Neural progenitor cell (in vitro differentiated cells): ENCODE measurements at regions not wholly inside any gene's neighbourhood (a gene's known extent, or its start where the extent isn't known, plus 50 kb on each side); places are given as distances from the start of the nearest gene placed in this dataset.

ENCODE experiments used
- DNase-seq: peaks from one replicate; pipeline ENCODE4 v3.0.0-alpha.2; 2016; ENCODE audit warnings: low spot score
- H2AFZ ChIP-seq: fragments of 200-600 bp; sonication (generic); replicated peaks from 2 replicates; pipeline ENCODE4 v1.6.1; 2016; ENCODE audit warnings: antibody characterized with exemption
- H3F3A ChIP-seq: fragments of 200-600 bp; sonication (generic); 2 replicates; pipeline ENCODE4 v1.6.1; 2016; ENCODE audit warnings: antibody characterized with exemption, low read depth
- H3K27ac ChIP-seq: fragments of 200-600 bp; sonication (generic); 2 replicates; pipeline ENCODE4 v1.5.1; 2016; ENCODE audit warnings: mild to moderate bottlenecking
- H3K27me3 ChIP-seq: fragments of 200-600 bp; sonication (generic); 2 replicates; pipeline ENCODE4 v1.6.1; 2016; ENCODE audit warnings: mild to moderate bottlenecking, moderate library complexity
- H3K36me3 ChIP-seq: fragments of 200-600 bp; sonication (generic); 2 replicates; pipeline ENCODE4 v1.5.1; 2016
- H3K4me1 ChIP-seq: fragments of 200-600 bp; sonication (generic); 2 replicates; pipeline ENCODE4 v1.6.1; 2016; ENCODE audit warnings: mixed run types
- H3K4me2 ChIP-seq: fragments of 200-600 bp; sonication (generic); 2 replicates; pipeline ENCODE4 v1.6.1; 2016
- H3K4me3 ChIP-seq: fragments of 200-600 bp; sonication (generic); 2 replicates; pipeline ENCODE4 v1.5.1; 2016
- H3K79me2 ChIP-seq: fragments of 200-600 bp; sonication (generic); 2 replicates; pipeline ENCODE4 v1.6.1; 2016; ENCODE audit warnings: low read depth
- H3K9ac ChIP-seq: fragments of 200-600 bp; sonication (generic); 2 replicates; pipeline ENCODE4 v1.6.1; 2016
- H3K9me3 ChIP-seq: fragments of 200-600 bp; sonication (generic); 2 replicates; pipeline ENCODE4 v1.5.1; 2016; ENCODE audit warnings: low read depth
- H4K20me1 ChIP-seq: fragments of 200-600 bp; sonication (generic); 2 replicates; pipeline ENCODE4 v1.6.1; 2016; ENCODE audit warnings: low read depth
- H3K27ac Mint-ChIP-seq: 3 replicates; pipeline ENCODE4 v1.8.0; 2021; ENCODE audit warnings: mixed read lengths
- H3K27me3 Mint-ChIP-seq: 2 replicates; pipeline ENCODE4 v1.8.0; 2022; ENCODE audit warnings: low read depth, mild to moderate bottlenecking, inconsistent platforms, moderate library complexity, mixed read lengths; ENCODE audit not compliant: insufficient read depth
- H3K36me3 Mint-ChIP-seq: 3 replicates; pipeline ENCODE4 v1.8.0; 2021; ENCODE audit warnings: mixed read lengths
- H3K4me1 Mint-ChIP-seq: 3 replicates; pipeline ENCODE4 v1.8.0; 2021; ENCODE audit warnings: mixed read lengths
- H3K4me3 Mint-ChIP-seq: 3 replicates; pipeline ENCODE4 v1.8.0; 2021; ENCODE audit warnings: mild to moderate bottlenecking, moderate library complexity, mixed read lengths
- H3K9me3 Mint-ChIP-seq: 3 replicates; pipeline ENCODE4 v1.8.0; 2020; ENCODE audit warnings: mixed read lengths
- CTCF ChIP-seq: fragments of 200-600 bp; sonication (generic); IDR thresholded peaks from 2 replicates; pipeline ENCODE4 v1.5.1; 2017; ENCODE audit warnings: antibody characterized with exemption, mild to moderate bottlenecking
- EZH2 ChIP-seq: fragments of 200-600 bp; sonication (generic); IDR thresholded peaks from 2 replicates; pipeline ENCODE4 v1.6.1; 2017; ENCODE audit warnings: antibody characterized with exemption, mild to moderate bottlenecking, moderate library complexity
- EZH2phosphoT487 ChIP-seq: fragments of 200-600 bp; sonication (generic); IDR thresholded peaks from 2 replicates; pipeline ENCODE4 v1.6.1; 2017; ENCODE audit warnings: antibody characterized with exemption

- H3K4me1 ChIP-seq = peaks cover 28% of the 10 kb centered on the region
- peak overlapping the region; percentile 23 for H3K27ac Mint-ChIP-seq
- H2AFZ ChIP-seq = no peak overlapping the region
- no peak overlapping the region for H3K9ac ChIP-seq
- no peak overlapping the region for H3K4me3 Mint-ChIP-seq
- peaks cover 11% of the 10 kb centered on the region for H3K27me3 Mint-ChIP-seq
- H3K4me2 ChIP-seq = no peak overlapping the region
- no peaks in the 10 kb centered on the region for H3K9me3 ChIP-seq
- H3K36me3 ChIP-seq = no peaks in the 10 kb centered on the region
- TF ChIP-seq CTCF (no peak), EZH2 (no peak), EZH2phosphoT487 (no peak)
- H3K27me3 ChIP-seq = no peaks in the 10 kb centered on the region
- H4K20me1 ChIP-seq = no peaks in the 10 kb centered on the region
- peaks cover 18% of the 10 kb centered on the region for H3K9me3 Mint-ChIP-seq
- H3K4me3 ChIP-seq = no peak overlapping the region
- DNase-seq = no peak
- no peaks in the 10 kb centered on the region for H3K79me2 ChIP-seq
- peaks cover 3% of the 10 kb centered on the region for H3F3A ChIP-seq
- H3K4me1 Mint-ChIP-seq = peaks cover 13% of the 10 kb centered on the region
- H3K36me3 Mint-ChIP-seq = no peaks in the 10 kb centered on the region
- no peak overlapping the region for H3K27ac ChIP-seq
These were observed 345.4 kb downstream of the SOX9 start for GRCh38 chr17:72466199-72466598.

GRCh38 chr17:72466606-72467005 is 345.8 kb downstream of the SOX9 start:
- Histone ChIP-seq H3K4me2 (no peak overlapping the region), H4K20me1 (no peaks in the 10 kb centered on the region)

GRCh38 chr17:72467841-72468653 is 347.2 kb downstream of the SOX9 start:
- H3K4me1 ChIP-seq = peaks cover 32% of the 10 kb centered on the region
- no peaks in the 10 kb centered on the region for H4K20me1 ChIP-seq
- peak; percentile 64 for DNase-seq
- no peak overlapping the region for H3K27ac ChIP-seq
- H3K9me3 Mint-ChIP-seq = peaks cover 4% of the 10 kb centered on the region
- H3K4me2 ChIP-seq = peak overlapping the region; percentile 42
- peak overlapping the region; percentile 48 for H2AFZ ChIP-seq
- no peak overlapping the region for H3K4me3 ChIP-seq
- peaks cover 18% of the 10 kb centered on the region for H3K4me1 Mint-ChIP-seq
- H3K27me3 Mint-ChIP-seq = peaks cover 7% of the 10 kb centered on the region
- TF ChIP-seq EZH2phosphoT487 = no peak
- TF ChIP-seq CTCF = no peak
- TF ChIP-seq EZH2 = no peak
- H3K9ac ChIP-seq = no peak overlapping the region
- peaks cover 3% of the 10 kb centered on the region for H3F3A ChIP-seq
- H3K4me3 Mint-ChIP-seq = no peak overlapping the region
- no peaks in the 10 kb centered on the region for H3K36me3 ChIP-seq
- H3K27me3 ChIP-seq = no peaks in the 10 kb centered on the region
- H3K27ac Mint-ChIP-seq = no peak overlapping the region
- H3K9me3 ChIP-seq = no peaks in the 10 kb centered on the region
- no peaks in the 10 kb centered on the region for H3K79me2 ChIP-seq
- H3K36me3 Mint-ChIP-seq = no peaks in the 10 kb centered on the region

More at GRCh38 chr17:72466606-72467005, 345.8 kb downstream of the SOX9 start:
- no peak for TF ChIP-seq EZH2
- TF ChIP-seq EZH2phosphoT487 = no peak
- TF ChIP-seq CTCF = no peak
- H3K27me3 ChIP-seq = no peaks in the 10 kb centered on the region
- peaks cover 3% of the 10 kb centered on the region for H3F3A ChIP-seq
- no peaks in the 10 kb centered on the region for H3K36me3 Mint-ChIP-seq
- no peaks in the 10 kb centered on the region for H3K36me3 ChIP-seq
- no peak for DNase-seq
- H3K4me3 Mint-ChIP-seq = no peak overlapping the region
- peaks cover 13% of the 10 kb centered on the region for H3K4me1 Mint-ChIP-seq
- H3K4me3 ChIP-seq = no peak overlapping the region
- H3K27ac Mint-ChIP-seq = no peak overlapping the region
- no peak overlapping the region for H2AFZ ChIP-seq
- no peak overlapping the region for H3K9ac ChIP-seq
- no peaks in the 10 kb centered on the region for H3K9me3 ChIP-seq
- H3K4me1 ChIP-seq = peaks cover 28% of the 10 kb centered on the region
- peaks cover 9% of the 10 kb centered on the region for H3K27me3 Mint-ChIP-seq
- no peaks in the 10 kb centered on the region for H3K79me2 ChIP-seq
- H3K9me3 Mint-ChIP-seq = peaks cover 16% of the 10 kb centered on the region
- no peak overlapping the region for H3K27ac ChIP-seq
